NCI-H226 (cell line): ENCODE measurements at regions not wholly inside any gene's neighbourhood (a gene's known extent, or its start where the extent isn't known, plus 50 kb on each side); places are given as distances from the start of the nearest gene placed in this dataset.
"Not testable (repeated sequence)": the region's sequence is repeated elsewhere in the genome, so short reads cannot be mapped to it uniquely, and the experiment has no call there.

Experiments used
- DNase-seq: peaks from one replicate; pipeline ENCODE4 v3.0.0-alpha.2; 2015

DNA sequence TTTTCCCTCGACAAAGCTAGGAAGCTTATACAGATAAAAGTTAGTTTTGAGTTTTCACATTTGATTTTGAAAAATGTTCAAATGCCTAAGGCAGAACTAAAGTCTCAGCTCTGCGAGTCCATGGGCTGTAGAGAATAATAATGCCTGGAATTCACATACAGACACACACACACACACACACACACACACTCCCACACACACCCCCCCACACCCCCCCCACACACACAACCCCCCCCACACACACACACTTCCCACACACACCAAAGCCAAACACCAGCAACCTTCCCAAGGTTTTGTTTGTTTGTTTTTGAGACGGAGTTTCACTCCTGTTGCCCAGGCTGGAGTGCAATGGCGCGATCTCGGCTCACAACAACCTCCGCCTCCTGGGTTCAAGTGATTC is 62.8 kb upstream of the EIF5 start:
- no peak for DNase-seq

DNA sequence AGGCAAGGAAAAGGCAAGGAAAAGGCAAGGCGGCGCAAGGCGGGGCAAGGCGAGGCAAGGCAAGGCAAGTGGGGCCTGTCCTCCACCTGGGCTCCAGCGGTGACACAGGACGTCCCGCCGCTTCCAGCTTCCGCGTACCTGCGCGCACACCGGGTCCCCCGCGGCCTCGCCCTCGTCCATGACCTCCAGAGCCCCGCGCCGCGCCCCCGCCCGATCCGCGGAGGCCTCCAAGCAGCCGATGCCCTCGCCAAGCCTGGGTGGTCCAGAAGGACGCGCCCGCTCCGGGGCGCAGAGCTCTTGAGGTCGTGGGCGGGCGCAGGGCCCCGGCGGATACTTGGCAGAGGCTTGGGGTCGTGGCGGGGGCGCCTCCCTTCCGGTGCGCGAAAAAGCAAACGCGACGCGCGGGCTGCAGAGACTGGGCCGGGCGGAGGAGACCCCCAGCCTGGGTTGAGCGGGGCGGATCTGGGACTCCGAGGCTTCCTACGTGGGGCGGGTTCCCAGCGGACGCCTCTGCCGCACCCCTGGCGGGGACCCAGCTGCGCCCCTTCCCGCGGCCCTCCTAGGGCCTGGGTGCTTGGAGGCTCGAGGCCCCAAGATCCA is 60.8 kb upstream of the EIF5 start:
- no peak for DNase-seq

DNA sequence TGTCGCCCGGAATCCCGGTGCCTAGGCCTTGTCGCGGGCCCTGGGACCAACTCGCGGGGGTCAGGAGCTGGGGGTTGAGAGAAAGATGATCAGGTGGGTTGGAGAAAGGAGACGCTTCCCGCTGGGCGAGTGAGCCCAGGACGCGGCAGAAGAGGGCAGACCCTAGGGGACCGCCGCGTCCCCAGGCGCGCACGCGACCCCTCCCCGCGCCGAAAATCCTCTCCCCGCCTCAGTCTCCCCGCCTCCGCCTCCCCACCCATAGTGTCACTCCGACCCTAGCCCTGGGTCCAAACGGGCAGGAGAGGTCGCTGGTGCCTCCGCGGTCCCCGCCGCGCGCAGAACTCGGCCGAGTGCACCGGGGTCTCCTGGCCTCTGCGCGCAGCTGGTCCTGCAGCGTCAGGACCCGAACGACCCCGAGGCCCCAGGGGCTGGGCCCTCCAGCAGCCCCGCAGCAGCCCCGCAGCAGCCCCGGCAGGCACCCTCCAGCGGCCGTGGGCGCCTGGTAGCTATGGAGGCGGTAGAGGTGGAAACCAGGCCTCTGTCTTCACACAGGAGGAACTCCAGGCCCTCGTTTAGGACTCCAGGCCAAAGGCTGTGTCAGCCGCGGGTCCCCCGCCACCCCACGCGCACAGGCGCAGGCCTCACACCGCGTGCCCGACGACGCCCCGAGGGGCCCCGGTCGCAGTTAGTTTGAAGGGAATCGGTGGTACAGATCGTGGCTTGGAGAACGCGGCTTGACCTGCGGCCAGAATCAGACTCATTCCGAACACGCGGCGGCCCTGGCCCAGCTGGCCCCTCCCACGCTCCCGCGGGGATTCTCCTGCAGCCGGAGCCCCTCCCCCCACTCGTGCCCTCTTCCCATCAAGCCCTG is 60.1 kb upstream of the EIF5 start:
- DNase-seq = no peak

DNA sequence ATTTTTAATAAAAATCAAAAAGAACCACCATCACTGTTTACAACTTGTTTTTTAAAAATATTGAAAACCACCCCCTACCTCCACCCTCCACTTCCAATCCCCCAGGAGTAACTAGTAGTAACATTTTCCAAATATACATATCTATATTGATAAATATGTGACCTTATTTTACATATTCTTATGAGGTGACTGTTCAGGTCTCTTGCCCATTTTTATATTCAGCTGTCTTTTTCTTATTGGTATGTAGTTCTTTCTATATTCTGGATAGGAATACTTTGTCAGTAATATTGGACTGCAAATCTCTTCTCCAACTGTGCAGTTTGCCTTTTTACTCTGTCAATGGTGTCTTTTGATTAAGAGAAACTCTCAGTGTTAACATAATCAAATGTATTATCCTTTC is 59.0 kb upstream of the EIF5 start:
- DNase-seq = no peak

DNA sequence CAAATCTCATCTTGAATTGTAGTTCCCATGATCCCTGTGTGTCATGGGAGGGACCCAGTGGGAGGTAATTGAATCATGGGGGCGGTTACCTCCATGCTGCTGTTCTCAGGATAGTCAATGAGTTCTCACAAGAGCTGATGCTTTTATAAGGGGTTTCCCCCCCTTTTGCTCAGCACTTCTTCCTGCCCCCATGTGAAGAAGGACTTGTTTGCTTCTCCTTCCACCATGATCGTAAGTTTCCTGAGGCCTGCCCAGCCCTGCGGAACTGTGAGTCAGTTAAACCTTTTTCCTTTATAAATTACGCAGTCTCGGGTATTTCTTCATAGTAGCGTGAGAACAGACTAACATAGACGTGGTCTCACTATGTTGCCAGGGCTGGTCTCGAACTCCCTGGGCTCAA is 56.1 kb upstream of the EIF5 start:
- no peak for DNase-seq

DNA sequence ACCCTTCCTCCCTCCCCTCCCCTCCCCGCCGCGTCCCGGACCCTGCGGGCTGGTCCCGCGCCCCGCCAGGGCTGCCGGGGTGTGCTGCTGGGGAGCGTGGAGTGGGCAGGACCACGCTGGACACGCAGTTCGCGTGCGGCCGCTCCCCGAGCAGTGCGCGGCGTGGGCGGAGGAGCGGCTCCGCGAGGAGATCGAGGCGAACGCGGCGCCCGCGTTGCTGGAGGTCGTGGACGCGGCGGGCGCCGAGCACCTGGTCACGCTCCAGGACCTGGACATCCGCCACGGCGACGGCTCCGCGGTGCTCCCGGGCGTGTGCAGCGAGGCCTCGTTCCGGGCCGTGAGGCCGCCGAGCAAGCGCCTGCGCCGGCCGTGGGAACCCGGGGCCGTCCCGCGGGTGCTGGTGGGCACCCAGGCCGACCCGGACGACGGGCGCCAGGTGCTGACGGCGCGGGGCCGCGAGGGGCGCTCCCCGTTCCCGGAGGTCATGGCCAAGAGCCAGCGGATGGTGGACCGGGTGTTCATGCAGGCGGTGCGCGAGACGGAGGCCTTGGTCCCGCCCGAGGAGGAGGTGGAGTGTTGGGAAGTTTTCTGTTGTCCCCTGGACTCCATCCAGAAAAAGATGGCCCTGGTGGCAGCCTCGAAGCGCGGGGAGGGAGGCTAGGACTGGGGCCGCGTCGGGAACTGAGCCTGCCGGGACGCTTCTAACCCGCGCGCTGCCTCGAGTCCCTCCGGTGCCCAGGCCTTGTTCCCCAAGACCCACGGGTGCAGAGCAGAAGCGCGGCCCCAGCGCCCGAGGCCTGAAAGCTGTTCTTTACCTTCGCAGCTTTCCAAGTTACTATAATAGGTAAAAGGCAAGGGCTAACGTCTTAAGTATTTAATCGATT is 54.7 kb upstream of the EIF5 start:
- no peak for DNase-seq

DNA sequence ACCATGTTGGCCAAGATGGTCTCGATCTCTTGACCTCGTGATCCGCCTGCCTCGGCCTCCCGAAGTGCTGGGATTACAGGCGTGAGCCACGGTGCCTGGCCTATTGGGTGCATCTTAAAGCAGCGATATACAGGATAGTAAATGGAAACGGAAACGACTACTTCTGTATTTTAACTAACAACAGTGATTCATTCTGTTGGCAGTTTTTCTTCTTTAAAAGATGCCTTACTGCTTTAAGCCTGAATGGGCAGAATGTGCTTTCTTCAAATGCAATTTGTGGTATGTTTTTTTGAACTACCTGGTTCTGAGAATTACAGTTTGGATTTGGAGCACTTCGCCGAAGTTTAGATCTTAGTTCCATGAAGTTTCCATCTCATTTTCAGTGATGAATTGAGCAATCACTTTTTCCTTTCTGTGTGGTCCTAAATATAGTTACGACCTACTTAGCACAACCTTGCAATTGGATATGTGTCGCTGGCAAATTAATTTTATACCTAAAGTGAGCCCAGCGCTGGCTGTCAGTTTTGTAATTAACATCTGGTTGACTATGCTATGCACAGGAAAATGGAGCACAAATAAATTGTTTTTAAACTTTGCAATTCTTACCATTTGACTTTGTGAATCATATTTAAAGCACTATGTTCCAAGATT is 53.6 kb upstream of the EIF5 start:
- DNase-seq = no peak

DNA sequence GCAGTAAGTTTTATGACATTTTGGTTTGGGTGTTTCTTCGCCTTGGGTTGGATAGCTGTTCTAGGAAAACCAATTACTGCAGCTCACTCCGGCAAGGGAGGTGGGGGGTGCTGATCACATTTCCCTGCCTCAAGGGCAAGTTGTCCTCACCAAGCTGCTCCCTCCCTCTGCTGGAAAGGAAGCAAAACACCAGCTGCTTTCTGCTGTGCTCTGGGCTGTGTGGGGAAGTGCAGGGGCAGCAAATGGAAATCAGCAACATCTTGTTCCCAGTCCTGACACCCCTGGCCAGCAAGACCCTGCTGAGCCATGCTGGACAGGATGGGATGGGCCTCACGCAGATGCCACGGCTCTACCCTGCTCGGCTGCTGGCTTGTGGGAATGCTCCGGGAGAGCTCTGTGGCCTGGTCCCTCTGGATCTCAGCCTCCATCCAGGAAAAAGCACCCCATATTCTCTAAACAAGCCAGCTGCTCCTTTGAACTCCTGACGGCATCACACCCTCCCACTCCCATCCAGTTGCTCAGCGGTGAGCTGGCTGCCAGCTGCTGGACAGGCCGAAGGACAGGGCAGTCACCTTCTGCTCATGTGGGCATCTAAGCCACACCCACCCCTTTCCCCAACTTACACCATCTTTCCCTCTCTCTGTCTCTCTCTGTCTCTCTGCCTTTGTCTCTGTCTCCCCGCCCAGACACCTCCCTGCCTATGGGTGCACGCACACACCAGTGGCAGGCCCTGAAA is 52.4 kb upstream of the EIF5 start:
- DNase-seq = peak; percentile 58

DNA sequence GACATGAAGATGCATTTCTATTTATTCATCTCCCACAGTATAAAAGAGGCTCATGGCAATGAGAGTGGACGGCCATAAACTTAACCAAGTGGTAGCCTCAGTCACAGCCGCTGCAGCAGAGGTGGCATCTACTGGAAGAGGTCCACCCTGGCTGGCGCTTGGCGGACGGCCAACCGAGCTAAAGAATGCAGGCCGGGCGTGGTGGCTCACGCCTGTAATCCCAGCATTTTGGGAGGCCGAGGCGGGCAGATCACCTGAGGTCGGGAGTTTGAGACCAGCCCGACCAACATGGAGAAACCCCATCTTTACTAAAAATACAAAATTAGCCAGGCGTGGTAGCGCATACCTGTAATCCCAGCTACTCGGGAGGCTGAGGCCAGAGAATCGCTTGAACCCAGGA is 51.7 kb upstream of the EIF5 start:
- not testable (repeated sequence) for DNase-seq

DNA sequence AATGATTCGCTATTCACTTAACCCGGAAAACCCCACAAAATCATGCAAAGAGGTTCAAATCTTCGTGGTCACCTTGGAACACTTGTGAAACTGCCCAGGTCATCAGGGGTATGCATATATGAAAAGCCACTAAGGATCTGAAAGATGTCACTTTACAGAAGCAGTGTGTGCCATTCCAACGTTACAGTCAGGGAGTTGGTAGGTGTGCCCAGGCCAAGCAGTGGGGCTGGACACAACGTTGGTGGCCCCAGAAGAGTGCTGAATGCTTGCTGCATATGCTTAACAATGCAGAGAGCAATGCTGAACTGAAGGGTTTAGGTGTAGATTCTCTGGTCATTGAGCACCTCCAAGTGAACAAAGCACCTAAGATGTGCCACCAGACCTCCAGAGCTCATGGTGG is 51.1 kb upstream of the EIF5 start:
- no peak for DNase-seq

DNA sequence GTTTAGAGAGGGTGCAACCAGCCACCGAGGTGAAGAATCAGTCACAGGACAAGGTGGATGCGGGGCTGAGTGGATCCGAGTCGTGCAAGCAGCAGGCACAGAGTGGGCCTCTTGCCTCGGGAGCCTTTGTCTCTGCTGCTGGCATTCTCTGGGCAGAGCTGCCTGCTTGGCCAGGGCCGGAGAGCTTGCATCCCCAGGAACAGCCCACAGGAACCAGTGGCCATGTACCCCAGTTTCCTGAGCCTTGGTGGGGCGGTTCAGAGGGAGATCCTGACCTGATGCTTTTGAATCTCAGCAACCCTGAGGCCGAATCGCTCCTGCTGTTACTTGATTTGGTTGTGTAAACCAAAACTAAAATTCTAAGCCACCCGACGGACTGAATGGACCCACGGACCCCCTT is 50.1 kb upstream of the EIF5 start:
- no peak for DNase-seq
